Vagina (tissue), 2 donors: ENCODE measurements at regions not wholly inside any gene's neighbourhood (a gene's known extent, or its start where the extent isn't known, plus 50 kb on each side); places are given as distances from the start of the nearest gene placed in this dataset.

Experiments used
- CTCF ChIP-seq, 3 experiments: fragments of 450-650 bp in 2 of 3; fragments of 200-600 bp in 1 of 3; sonication (generic) in 1 of 3; IDR thresholded peaks; one replicate each; pipeline ENCODE4 v1.5.1; 2017 to 2019; ENCODE audit warnings: antibody characterized with exemption in 3 of 3, mild to moderate bottlenecking in 2 of 3, moderate library complexity in 2 of 3
- POLR2A ChIP-seq, 2 donors: fragments of 450-650 bp; IDR thresholded peaks; one replicate each; pipeline ENCODE4 v1.6.1; 2017; ENCODE audit warnings: antibody characterized with exemption in 2 of 2, mild to moderate bottlenecking in 2 of 2, moderate library complexity in 2 of 2
- POLR2AphosphoS5 ChIP-seq, 2 donors: sonication (generic); formaldehyde crosslinking; IDR thresholded peaks; one replicate each; pipeline ENCODE4 v1.9.0; 2017; ENCODE audit warnings: antibody characterized with exemption in 2 of 2, mild to moderate bottlenecking in 2 of 2, low read depth in 1 of 2; ENCODE audit not compliant: insufficient read depth in 1 of 2

- TF ChIP-seq CTCF (IDR thresholded peaks at IDR 0.05) (no peak), POLR2A (IDR thresholded peaks at IDR 0.05) (no peak), POLR2AphosphoS5 (IDR thresholded peaks at IDR 0.05; ENCODE audit: insufficient read depth in 1 of 2, low read depth in 1 of 2) (no peak)
Measured at GRCh38 chr12:9406564-9407424, 198.6 kb upstream of the PZP start.
